ENCODE measurements at regions not wholly inside any gene's neighbourhood (a gene's known extent, or its start where the extent isn't known, plus 50 kb on each side); places are given as distances from the start of the nearest gene placed in this dataset.

- Histone ChIP-seq H3K4me3 (no peak overlapping the region), H3K27ac (no peak overlapping the region), H3K9me3 (no peaks in the 10 kb centered on the region), H3K4me1 (no peaks in the 10 kb centered on the region), H3K27me3 (no peaks in the 10 kb centered on the region), H3K36me3 (no peaks in the 10 kb centered on the region)
- ATAC-seq (no peak), DNase-seq (no peak)
- TF ChIP-seq, protein P1, sequence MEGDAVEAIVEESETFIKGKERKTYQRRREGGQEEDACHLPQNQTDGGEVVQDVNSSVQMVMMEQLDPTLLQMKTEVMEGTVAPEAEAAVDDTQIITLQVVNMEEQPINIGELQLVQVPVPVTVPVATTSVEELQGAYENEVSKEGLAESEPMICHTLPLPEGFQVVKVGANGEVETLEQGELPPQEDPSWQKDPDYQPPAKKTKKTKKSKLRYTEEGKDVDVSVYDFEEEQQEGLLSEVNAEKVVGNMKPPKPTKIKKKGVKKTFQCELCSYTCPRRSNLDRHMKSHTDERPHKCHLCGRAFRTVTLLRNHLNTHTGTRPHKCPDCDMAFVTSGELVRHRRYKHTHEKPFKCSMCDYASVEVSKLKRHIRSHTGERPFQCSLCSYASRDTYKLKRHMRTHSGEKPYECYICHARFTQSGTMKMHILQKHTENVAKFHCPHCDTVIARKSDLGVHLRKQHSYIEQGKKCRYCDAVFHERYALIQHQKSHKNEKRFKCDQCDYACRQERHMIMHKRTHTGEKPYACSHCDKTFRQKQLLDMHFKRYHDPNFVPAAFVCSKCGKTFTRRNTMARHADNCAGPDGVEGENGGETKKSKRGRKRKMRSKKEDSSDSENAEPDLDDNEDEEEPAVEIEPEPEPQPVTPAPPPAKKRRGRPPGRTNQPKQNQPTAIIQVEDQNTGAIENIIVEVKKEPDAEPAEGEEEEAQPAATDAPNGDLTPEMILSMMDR (IDR thresholded peaks at IDR 0.05): no peak
- TF ChIP-seq POLR2A (IDR thresholded peaks at IDR 0.05): no peak
- intact Hi-C loops (cut with DNase I): no loop called here
- WGBS (ENCODE audit: insufficient coverage, low coverage, low lambda C conversion rate, missing lambda C conversion rate): 61% methylated on average over 2 of the region's 2 CpGs
Observed at GRCh38 chr9:73611032-73611431, 459.4 kb downstream of the ANXA1 start.

GRCh38 chr9:73613092-73613701 lies 461.5 kb downstream of the ANXA1 start:
- no peak for DNase-seq
- H3K27ac ChIP-seq: no peak overlapping the region
- 35% methylated on average over 4 of the region's 4 CpGs for WGBS (ENCODE audit: insufficient coverage, low coverage, low lambda C conversion rate, missing lambda C conversion rate)
- H3K4me1 ChIP-seq: no peaks in the 10 kb centered on the region
- no peaks in the 10 kb centered on the region for H3K27me3 ChIP-seq
- ATAC-seq: no peak
- H3K9me3 ChIP-seq: no peaks in the 10 kb centered on the region
- no peaks in the 10 kb centered on the region for H3K36me3 ChIP-seq
- intact Hi-C loops (cut with DNase I): no loop called here
- TF ChIP-seq, protein P1 (IDR thresholded peaks at IDR 0.05): no peak
- no peak for TF ChIP-seq POLR2A (IDR thresholded peaks at IDR 0.05)
- no peak overlapping the region for H3K4me3 ChIP-seq

- Histone ChIP-seq H3K4me3 (no peak overlapping the region), H3K27me3 (no peaks in the 10 kb centered on the region), H3K9me3 (no peaks in the 10 kb centered on the region), H3K4me1 (no peaks in the 10 kb centered on the region), H3K36me3 (no peaks in the 10 kb centered on the region), H3K27ac (no peak overlapping the region)
- DNase-seq: no peak
- ATAC-seq: no peak
- TF ChIP-seq, protein P1 (IDR thresholded peaks at IDR 0.05): no peak
- TF ChIP-seq POLR2A (IDR thresholded peaks at IDR 0.05): no peak
- intact Hi-C loops (cut with DNase I): no loop called here
Observed at GRCh38 chr9:73615557-73615956, 463.9 kb downstream of the ANXA1 start.

DNA sequence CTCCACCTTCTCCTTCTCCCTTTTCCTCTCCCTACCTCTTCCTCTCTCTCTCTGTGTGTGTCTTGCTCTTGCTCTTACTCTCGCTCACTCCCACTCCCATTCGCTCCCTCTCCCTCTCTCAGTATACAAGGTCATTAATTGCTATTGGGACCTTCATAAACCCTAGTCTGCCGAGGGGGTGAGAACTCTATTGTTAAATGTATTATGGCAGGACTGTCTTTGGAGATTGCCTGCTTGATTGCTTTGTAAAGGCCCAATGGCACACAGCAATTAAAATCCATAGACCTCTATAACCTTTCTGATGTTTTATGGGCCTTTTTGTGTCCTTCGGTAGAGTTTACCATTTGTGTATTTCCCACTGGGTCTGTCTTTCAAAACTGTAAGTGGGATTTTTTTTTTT lies 465.9 kb downstream of the ANXA1 start:
- no peak overlapping the region for H3K4me3 ChIP-seq
- ATAC-seq: no peak
- no peak for DNase-seq
- no peak for TF ChIP-seq POLR2A (IDR thresholded peaks at IDR 0.05)
- TF ChIP-seq, protein P1 (IDR thresholded peaks at IDR 0.05): no peak
- no peaks in the 10 kb centered on the region for H3K36me3 ChIP-seq
- no peaks in the 10 kb centered on the region for H3K4me1 ChIP-seq
- no peaks in the 10 kb centered on the region for H3K27me3 ChIP-seq
- intact Hi-C loops (cut with DNase I): no loop called here
- H3K27ac ChIP-seq: no peak overlapping the region
- no peaks in the 10 kb centered on the region for H3K9me3 ChIP-seq
- 71% methylated on average over 4 of the region's 4 CpGs for WGBS (ENCODE audit: insufficient coverage, low coverage, low lambda C conversion rate, missing lambda C conversion rate)

GRCh38 chr9:73640971-73641370 lies 489.3 kb downstream of the ANXA1 start:
- H3K9me3 ChIP-seq: no peaks in the 10 kb centered on the region
- WGBS (ENCODE audit: insufficient coverage, low coverage, low lambda C conversion rate, missing lambda C conversion rate): 91% methylated on average over 1 of the region's 1 CpG
- ATAC-seq (no peak), DNase-seq (no peak)
- no peak overlapping the region for H3K4me3 ChIP-seq
- intact Hi-C loops (cut with DNase I): no loop called here
- no peaks in the 10 kb centered on the region for H3K4me1 ChIP-seq
- H3K27ac ChIP-seq: no peak overlapping the region
- no peaks in the 10 kb centered on the region for H3K36me3 ChIP-seq
- no peaks in the 10 kb centered on the region for H3K27me3 ChIP-seq
- no peak for TF ChIP-seq POLR2A (IDR thresholded peaks at IDR 0.05)
- TF ChIP-seq, protein P1 (IDR thresholded peaks at IDR 0.05): no peak
